ENCODE measurements at regions not wholly inside any gene's neighbourhood (a gene's known extent, or its start where the extent isn't known, plus 50 kb on each side); places are given as distances from the start of the nearest gene placed in this dataset.

DNA sequence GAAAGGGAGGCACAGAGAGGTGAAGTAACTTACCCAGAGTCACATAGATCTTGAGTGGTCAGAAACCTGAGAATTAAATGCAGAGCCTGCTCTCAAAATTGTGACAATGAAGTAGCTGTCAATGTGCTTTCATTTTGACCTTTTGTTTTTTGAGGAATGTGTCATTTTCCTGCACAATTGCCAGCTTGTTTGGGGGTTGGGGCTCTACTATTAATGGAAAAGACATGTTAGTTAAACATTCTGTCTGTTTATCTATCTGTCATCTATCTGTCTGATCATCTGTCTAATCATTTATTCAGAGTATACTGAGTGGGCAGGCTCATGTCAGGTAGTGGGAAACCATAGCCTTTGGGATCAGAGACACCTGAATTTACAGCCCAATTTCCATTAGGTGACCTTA lies 428.4 kb downstream of the TSN start:
- Histone ChIP-seq H3K27me3 (no peaks in the 10 kb centered on the region), H3K4me3 (no peak overlapping the region), H3K36me3 (no peaks in the 10 kb centered on the region), H3K4me1 (no peaks in the 10 kb centered on the region), H3K27ac (no peak overlapping the region), H3K9me3 (peaks cover 0 to 13% (median 0%) of the 10 kb centered on the region in 3 donors)
- TF ChIP-seq EP300 (IDR thresholded peaks at IDR 0.05) (no peak), POLR2AphosphoS5 (IDR thresholded peaks at IDR 0.05) (no peak), POLR2A (IDR thresholded peaks at IDR 0.05) (no peak)
- TF ChIP-seq, protein P1, sequence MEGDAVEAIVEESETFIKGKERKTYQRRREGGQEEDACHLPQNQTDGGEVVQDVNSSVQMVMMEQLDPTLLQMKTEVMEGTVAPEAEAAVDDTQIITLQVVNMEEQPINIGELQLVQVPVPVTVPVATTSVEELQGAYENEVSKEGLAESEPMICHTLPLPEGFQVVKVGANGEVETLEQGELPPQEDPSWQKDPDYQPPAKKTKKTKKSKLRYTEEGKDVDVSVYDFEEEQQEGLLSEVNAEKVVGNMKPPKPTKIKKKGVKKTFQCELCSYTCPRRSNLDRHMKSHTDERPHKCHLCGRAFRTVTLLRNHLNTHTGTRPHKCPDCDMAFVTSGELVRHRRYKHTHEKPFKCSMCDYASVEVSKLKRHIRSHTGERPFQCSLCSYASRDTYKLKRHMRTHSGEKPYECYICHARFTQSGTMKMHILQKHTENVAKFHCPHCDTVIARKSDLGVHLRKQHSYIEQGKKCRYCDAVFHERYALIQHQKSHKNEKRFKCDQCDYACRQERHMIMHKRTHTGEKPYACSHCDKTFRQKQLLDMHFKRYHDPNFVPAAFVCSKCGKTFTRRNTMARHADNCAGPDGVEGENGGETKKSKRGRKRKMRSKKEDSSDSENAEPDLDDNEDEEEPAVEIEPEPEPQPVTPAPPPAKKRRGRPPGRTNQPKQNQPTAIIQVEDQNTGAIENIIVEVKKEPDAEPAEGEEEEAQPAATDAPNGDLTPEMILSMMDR (IDR thresholded peaks at IDR 0.05), result no peak
- no peak for ATAC-seq

DNA sequence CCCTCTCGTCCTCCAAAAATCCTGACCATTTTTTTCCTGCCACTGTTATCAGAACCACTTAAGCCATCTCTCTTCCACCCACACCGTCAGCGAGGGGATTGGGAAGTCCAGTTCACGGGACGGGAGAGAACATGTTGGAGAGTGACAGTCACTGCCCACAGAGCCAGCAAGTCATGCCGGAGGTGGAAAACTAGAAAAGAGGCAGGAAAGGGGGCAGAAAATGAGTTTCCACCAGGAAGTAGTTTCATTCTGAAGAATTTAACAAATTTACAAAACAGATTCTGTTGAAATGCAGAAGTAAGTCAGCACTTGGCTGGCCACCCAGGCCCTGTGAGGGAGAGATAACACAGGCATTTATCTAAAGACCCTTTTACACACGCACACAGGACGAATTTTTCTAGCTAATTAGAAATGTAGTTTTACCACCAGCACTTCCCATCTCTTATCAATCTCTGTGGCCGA lies 431.3 kb downstream of the TSN start:
- no peaks in the 10 kb centered on the region for H3K4me1 ChIP-seq
- no peak for TF ChIP-seq POLR2A (IDR thresholded peaks at IDR 0.05)
- no peak for TF ChIP-seq POLR2AphosphoS5 (IDR thresholded peaks at IDR 0.05)
- TF ChIP-seq EP300 (IDR thresholded peaks at IDR 0.05), result no peak
- no peaks in the 10 kb centered on the region for H3K36me3 ChIP-seq
- WGBS, 2 donors (ENCODE audit: low coverage in 1 of 2), result 41 to 73% methylated on average over 6 of the region's 9 CpGs
- no peak overlapping the region for H3K4me3 ChIP-seq
- H3K27ac ChIP-seq, result no peak overlapping the region
- no peak for ATAC-seq
- no peaks in the 10 kb centered on the region for H3K9me3 ChIP-seq
- H3K27me3 ChIP-seq, result no peaks in the 10 kb centered on the region

GRCh38 chr2:122191331-122191730 lies 435.9 kb downstream of the TSN start:
- Histone ChIP-seq H3K4me3 (no peak overlapping the region), H3K4me1 (no peaks in the 10 kb centered on the region), H3K9me3 (no peaks in the 10 kb centered on the region), H3K27me3 (no peaks in the 10 kb centered on the region), H3K36me3 (no peaks in the 10 kb centered on the region), H3K27ac (no peak overlapping the region)
- no peak for TF ChIP-seq POLR2AphosphoS5 (IDR thresholded peaks at IDR 0.05)
- TF ChIP-seq POLR2A (IDR thresholded peaks at IDR 0.05), result no peak
- TF ChIP-seq EP300 (IDR thresholded peaks at IDR 0.05), result no peak
- TF ChIP-seq, protein P1 (IDR thresholded peaks at IDR 0.05), result no peak
- WGBS, 2 donors (ENCODE audit: low coverage in 1 of 2), result 31 to 50% methylated on average over 2 to 3 of the region's 5 CpGs
- no peak for ATAC-seq

DNA sequence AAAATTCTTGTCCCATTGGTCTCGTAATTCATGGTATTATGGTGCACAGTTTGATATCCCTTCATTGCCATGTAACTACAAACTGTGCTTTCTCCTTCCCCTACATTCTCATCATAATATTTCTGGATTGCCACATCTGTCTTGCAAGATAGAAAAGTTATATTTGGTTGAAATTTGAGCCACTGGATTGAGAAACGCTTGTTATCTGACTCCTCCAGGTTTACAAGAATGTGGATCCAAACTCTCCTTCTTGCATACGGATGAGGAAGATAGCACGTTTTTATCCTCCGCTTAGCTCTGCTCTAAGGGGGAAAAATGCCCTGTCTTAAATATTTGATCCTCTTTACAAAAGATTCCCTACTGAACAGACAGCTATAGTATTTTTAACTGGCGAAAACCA lies 438.2 kb downstream of the TSN start:
- no peaks in the 10 kb centered on the region for H3K4me1 ChIP-seq
- TF ChIP-seq, protein P1 (IDR thresholded peaks at IDR 0.05), result no peak
- TF ChIP-seq POLR2AphosphoS5 (IDR thresholded peaks at IDR 0.05) (no peak), POLR2A (IDR thresholded peaks at IDR 0.05) (no peak), EP300 (IDR thresholded peaks at IDR 0.05) (no peak)
- no peaks in the 10 kb centered on the region for H3K9me3 ChIP-seq
- no peak overlapping the region for H3K4me3 ChIP-seq
- no peak overlapping the region for H3K27ac ChIP-seq
- 56 to 85% methylated on average over 5 to 6 of the region's 6 CpGs for WGBS, 2 donors (ENCODE audit: low coverage in 1 of 2)
- no peaks in the 10 kb centered on the region for H3K27me3 ChIP-seq
- H3K36me3 ChIP-seq, result no peaks in the 10 kb centered on the region
- no peak for ATAC-seq

DNA sequence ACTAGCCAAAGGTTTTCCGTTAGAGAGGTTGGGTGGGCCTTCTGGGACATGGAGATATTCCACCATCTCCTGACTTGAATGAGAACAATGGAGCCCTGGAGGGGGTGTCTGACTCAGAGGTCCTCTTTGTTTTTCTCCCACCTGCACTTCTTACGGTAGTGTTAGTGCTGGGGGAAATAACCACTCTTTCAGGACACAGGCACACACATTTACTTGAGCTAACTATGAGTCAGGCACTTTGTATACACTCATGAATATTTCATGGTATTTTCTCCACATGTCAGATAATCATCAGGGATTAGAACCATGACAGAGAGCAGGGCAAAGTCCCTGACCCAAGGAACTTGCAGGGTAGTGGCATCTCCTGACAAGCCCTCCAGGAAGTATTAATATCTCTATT lies 439.1 kb downstream of the TSN start:
- H3K9me3 ChIP-seq, result no peaks in the 10 kb centered on the region
- WGBS, 2 donors (ENCODE audit: low coverage in 1 of 2), result 94 to 100% methylated on average over 1 to 2 of the region's 2 CpGs
- no peaks in the 10 kb centered on the region for H3K36me3 ChIP-seq

More for the DNA sequence above, 439.1 kb downstream of the TSN start:
- Histone ChIP-seq H3K27ac (no peak overlapping the region), H3K4me3 (no peak overlapping the region), H3K4me1 (no peaks in the 10 kb centered on the region), H3K27me3 (no peaks in the 10 kb centered on the region)
- TF ChIP-seq EP300 (IDR thresholded peaks at IDR 0.05) (no peak), POLR2AphosphoS5 (IDR thresholded peaks at IDR 0.05) (no peak), POLR2A (IDR thresholded peaks at IDR 0.05) (no peak)
- TF ChIP-seq, protein P1 (IDR thresholded peaks at IDR 0.05), result no peak
- ATAC-seq, result no peak

Data from gastroesophageal sphincter (tissue), 4 donors.